ENCODE measurements at regions not wholly inside any gene's neighbourhood (a gene's known extent, or its start where the extent isn't known, plus 50 kb on each side); places are given as distances from the start of the nearest gene placed in this dataset.

DNA sequence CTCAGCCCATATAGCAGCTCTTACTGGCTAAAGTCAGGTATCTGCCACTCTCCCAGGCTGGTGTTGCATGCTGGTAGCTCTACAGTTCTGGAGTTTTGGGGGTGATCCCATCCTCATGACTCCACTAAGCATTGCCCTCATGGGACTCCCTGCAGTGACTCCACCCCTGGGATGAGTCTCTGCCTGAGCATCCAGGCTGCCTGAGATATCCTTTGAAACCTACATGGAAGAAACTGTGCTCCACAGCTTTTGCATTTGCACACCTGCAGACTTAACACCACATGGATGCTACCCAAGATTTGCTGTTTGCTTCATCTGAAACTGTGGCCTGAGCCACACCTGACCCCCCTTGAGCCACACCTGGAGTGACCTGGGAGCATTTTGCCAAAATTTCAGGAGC lies 226.4 kb downstream of the C1orf94 start:
- no peaks in the 10 kb centered on the region for H3K4me1 Mint-ChIP-seq
- H3K27ac Mint-ChIP-seq, result no peak overlapping the region
- no peaks in the 10 kb centered on the region for H3K9me3 Mint-ChIP-seq (ENCODE audit: low read depth)
- ATAC-seq (no peak), DNase-seq (no peak)
- intact Hi-C loops (cut with DNase I, micrococcal nuclease), result no loop called here
- no peak overlapping the region for H3K4me3 Mint-ChIP-seq
- peaks cover 7% of the 10 kb centered on the region for H3K27me3 Mint-ChIP-seq
- CTCF ChIA-PET, result interaction anchor here (0.5 kb wide), 1 partner anchor 540 kb away, joined by 3 read pairs; no protein-coding TSS in a partner anchor
- H3K36me3 Mint-ChIP-seq (ENCODE audit: low read depth), result no peaks in the 10 kb centered on the region
- POLR2A ChIA-PET, result no interaction called here

GRCh38 chr1:34404804-34405203 lies 228.1 kb downstream of the C1orf94 start:
- ChIA-PET POLR2A (no interaction called here), CTCF (no interaction called here)
- ATAC-seq, result no peak
- no peaks in the 10 kb centered on the region for H3K4me1 Mint-ChIP-seq
- H3K36me3 Mint-ChIP-seq (ENCODE audit: low read depth), result no peaks in the 10 kb centered on the region
- H3K4me3 Mint-ChIP-seq, result no peak overlapping the region
- DNase-seq, result no peak
- H3K9me3 Mint-ChIP-seq (ENCODE audit: low read depth), result no peaks in the 10 kb centered on the region
- no peak overlapping the region for H3K27ac Mint-ChIP-seq
- peaks cover 2% of the 10 kb centered on the region for H3K27me3 Mint-ChIP-seq
- intact Hi-C loops (cut with DNase I, micrococcal nuclease), result no loop called here

DNA sequence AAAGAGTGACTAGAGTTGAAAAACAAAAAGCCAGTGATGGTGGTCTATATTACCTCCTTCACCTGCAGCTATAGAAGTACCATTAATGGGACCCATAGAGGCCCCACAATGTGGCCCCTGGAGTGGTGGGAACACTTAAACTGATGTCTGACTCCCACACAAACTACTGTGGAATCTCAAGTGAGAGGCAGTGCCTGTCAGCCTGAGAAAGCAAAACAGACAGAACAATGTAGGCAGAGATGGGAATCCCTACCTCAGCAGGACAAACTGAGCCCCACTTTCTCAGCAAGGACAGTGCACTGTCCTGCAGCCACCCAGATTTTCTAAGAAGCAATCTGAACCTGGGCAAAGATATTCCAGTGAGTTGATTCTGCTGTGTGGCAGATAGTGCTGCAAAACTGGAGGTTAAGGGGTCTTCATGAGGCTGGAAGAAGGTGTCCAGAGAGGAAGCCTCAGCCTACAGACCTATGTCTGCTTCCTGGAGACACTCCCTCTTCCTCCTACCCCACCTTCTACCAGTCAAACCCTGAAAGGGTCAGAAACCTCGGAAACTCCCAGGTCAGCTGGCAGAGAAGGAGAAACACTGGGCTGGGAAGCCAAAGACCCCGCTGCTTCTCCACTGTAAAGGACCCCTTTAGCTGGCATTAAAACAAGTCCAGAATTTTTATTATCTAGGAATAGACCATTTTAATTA lies 228.7 kb downstream of the C1orf94 start:
- intact Hi-C loops (cut with DNase I, micrococcal nuclease), result no loop called here
- Mint-ChIP-seq H3K4me1 (no peaks in the 10 kb centered on the region), H3K27me3 (peaks cover 2% of the 10 kb centered on the region), H3K9me3 (ENCODE audit: low read depth) (no peaks in the 10 kb centered on the region), H3K36me3 (ENCODE audit: low read depth) (no peaks in the 10 kb centered on the region), H3K27ac (no peak overlapping the region), H3K4me3 (no peak overlapping the region)
- ATAC-seq (no peak), DNase-seq (no peak)
- ChIA-PET POLR2A (no interaction called here), CTCF (no interaction called here)

GRCh38 chr1:34406377-34406776 lies 229.7 kb downstream of the C1orf94 start:
- CTCF ChIA-PET, result no interaction called here
- Mint-ChIP-seq H3K36me3 (ENCODE audit: low read depth) (no peaks in the 10 kb centered on the region), H3K9me3 (ENCODE audit: low read depth) (no peaks in the 10 kb centered on the region), H3K4me1 (no peaks in the 10 kb centered on the region), H3K27ac (no peak overlapping the region), H3K27me3 (no peaks in the 10 kb centered on the region), H3K4me3 (no peak overlapping the region)
- DNase-seq, result no peak
- POLR2A ChIA-PET, result no interaction called here
- ATAC-seq, result no peak
- intact Hi-C loops (cut with DNase I, micrococcal nuclease), result no loop called here

DNA sequence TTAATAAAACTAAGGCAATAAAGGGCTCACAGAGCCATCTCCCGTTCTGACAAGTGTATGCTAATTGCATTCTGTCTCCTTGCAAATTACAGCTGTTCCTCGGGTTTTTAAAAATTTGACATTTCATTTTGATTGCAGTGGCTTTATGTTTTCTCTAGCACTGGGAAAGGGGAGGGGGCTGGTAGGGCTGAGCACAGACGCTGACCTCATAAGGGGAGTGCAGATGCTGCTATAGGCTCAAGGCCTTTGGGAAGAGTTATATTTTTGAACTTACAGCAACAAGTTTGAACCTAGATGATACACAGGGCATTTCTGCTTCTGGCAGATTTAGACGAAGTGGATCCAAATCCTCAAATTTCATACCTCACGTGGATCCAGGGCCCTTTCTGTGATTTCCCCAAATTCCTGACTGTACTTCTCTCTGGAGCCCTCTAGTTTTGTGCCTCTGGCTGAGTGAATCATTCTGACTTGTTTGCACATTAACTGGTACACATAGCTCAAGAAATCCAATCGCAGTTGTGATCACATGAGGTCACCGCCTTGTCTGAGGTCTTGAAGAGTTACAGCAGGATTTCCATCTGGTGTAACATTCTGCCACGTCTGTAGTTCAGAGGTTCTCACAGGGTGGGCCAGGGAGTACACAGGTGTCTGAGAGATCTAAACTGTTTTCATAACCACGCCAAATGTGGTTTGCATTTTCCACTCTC lies 230.3 kb downstream of the C1orf94 start:
- ChIA-PET CTCF (no interaction called here), POLR2A (no interaction called here)
- no peaks in the 10 kb centered on the region for H3K36me3 Mint-ChIP-seq (ENCODE audit: low read depth)
- no peak overlapping the region for H3K4me3 Mint-ChIP-seq
- DNase-seq (no peak), ATAC-seq (no peak)
- H3K4me1 Mint-ChIP-seq, result no peaks in the 10 kb centered on the region
- H3K27me3 Mint-ChIP-seq, result no peaks in the 10 kb centered on the region
- H3K27ac Mint-ChIP-seq, result no peak overlapping the region
- no peaks in the 10 kb centered on the region for H3K9me3 Mint-ChIP-seq (ENCODE audit: low read depth)
- intact Hi-C loops (cut with DNase I, micrococcal nuclease), result no loop called here

GRCh38 chr1:34408011-34408410 lies 231.3 kb downstream of the C1orf94 start:
- H3K27me3 Mint-ChIP-seq, result no peaks in the 10 kb centered on the region
- no peaks in the 10 kb centered on the region for H3K4me1 Mint-ChIP-seq
- intact Hi-C loops (cut with DNase I, micrococcal nuclease), result no loop called here
- ATAC-seq, result no peak
- H3K36me3 Mint-ChIP-seq (ENCODE audit: low read depth), result no peaks in the 10 kb centered on the region
- POLR2A ChIA-PET, result no interaction called here
- no peak for DNase-seq
- H3K27ac Mint-ChIP-seq, result no peak overlapping the region
- no peak overlapping the region for H3K4me3 Mint-ChIP-seq
- H3K9me3 Mint-ChIP-seq (ENCODE audit: low read depth), result no peaks in the 10 kb centered on the region
- CTCF ChIA-PET, result no interaction called here

- no peaks in the 10 kb centered on the region for H3K36me3 Mint-ChIP-seq (ENCODE audit: low read depth)
- H3K4me3 Mint-ChIP-seq, result no peak overlapping the region
- ChIA-PET POLR2A (no interaction called here), CTCF (interaction anchor here (0.6 kb wide), 2 partner anchors 24 to 730 kb away, joined by 3 read pairs; no protein-coding TSS in a partner anchor)
- peaks cover 3% of the 10 kb centered on the region for H3K27me3 Mint-ChIP-seq
- H3K9me3 Mint-ChIP-seq (ENCODE audit: low read depth), result no peaks in the 10 kb centered on the region
- no peaks in the 10 kb centered on the region for H3K4me1 Mint-ChIP-seq
- ATAC-seq, result no peak
- no peak for DNase-seq
- H3K27ac Mint-ChIP-seq, result no peak overlapping the region
- intact Hi-C loops (cut with DNase I, micrococcal nuclease), result no loop called here
Measured at GRCh38 chr1:34409689-34410229, 233.1 kb downstream of the C1orf94 start.

DNA sequence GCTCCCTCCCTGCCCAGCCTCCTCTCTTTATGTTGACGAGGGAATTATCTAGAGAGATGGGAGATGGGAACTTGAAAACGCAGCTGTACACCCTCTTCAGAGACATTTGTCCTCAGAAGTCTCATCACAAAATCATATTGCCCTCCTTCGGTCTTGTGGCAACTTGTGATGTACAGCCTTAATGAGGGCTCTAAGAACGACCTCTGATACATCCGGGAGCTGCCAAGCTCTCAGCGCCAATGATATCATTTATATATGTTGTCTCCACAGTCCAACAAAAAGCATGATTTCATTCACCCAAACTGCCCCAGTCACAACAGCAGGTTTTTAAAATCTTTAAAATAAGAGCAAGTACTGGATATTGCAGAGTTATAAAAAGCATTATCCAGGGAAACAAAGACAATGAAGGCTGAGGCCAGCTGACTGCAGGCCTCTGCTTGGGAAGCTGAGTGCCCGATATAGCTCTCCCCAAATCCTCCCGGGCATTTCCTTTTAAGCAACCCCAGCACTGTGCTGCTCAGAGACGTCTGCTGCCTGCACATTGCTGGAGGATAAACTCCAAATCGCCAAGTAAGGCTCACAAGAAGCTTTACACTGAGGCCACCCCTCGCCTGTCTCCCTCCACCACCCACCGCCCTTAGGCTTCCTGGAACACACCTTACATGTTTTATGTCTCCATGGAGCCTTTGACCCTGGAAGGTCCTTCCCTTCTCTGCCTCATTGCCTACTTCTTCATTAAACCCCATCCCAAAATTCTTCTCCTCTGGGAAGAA lies 236.1 kb downstream of the C1orf94 start:
- ChIA-PET CTCF (interaction anchor here (0.6 kb wide), 1 partner anchor 12 kb away, joined by 3 read pairs; no protein-coding TSS in a partner anchor), POLR2A (no interaction called here)
- Mint-ChIP-seq H3K27ac (no peak overlapping the region), H3K27me3 (peaks cover 3% of the 10 kb centered on the region), H3K9me3 (ENCODE audit: low read depth) (no peaks in the 10 kb centered on the region), H3K36me3 (ENCODE audit: low read depth) (no peaks in the 10 kb centered on the region), H3K4me3 (no peak overlapping the region), H3K4me1 (no peaks in the 10 kb centered on the region)
- intact Hi-C loops (cut with DNase I, micrococcal nuclease), result no loop called here
- DNase-seq (no peak), ATAC-seq (no peak)

DNA sequence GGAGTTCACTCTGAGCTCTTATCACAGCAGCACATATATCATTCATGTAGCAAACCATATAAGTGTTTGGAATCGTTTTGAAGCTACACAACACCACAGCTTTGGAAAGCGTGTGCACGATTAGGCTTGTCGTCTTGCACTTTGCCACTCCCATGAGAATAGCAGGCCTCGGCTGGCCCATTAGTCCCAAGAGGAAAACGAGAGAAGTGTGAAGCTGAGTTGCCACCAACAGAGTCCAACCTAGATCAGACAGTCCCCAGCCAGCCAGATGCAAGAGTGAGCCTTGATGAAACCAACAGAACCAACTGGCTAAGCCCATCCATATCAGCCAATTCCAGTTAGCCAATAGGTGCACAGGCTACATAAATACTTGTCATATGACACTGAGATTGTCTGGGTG lies 238.4 kb downstream of the C1orf94 start:
- Mint-ChIP-seq H3K36me3 (ENCODE audit: low read depth) (no peaks in the 10 kb centered on the region), H3K4me3 (no peak overlapping the region), H3K27ac (no peak overlapping the region), H3K4me1 (no peaks in the 10 kb centered on the region), H3K9me3 (ENCODE audit: low read depth) (no peaks in the 10 kb centered on the region), H3K27me3 (peaks cover 3% of the 10 kb centered on the region)
- no peak for DNase-seq
- ChIA-PET POLR2A (no interaction called here), CTCF (interaction anchor here (0.7 kb wide), 1 partner anchor 178 kb away, joined by 4 read pairs; no protein-coding TSS in a partner anchor)
- intact Hi-C loops (cut with DNase I, micrococcal nuclease), result no loop called here
- ATAC-seq, result no peak

- Mint-ChIP-seq H3K9me3 (ENCODE audit: low read depth) (no peaks in the 10 kb centered on the region), H3K4me3 (no peak overlapping the region), H3K36me3 (ENCODE audit: low read depth) (no peaks in the 10 kb centered on the region), H3K4me1 (no peaks in the 10 kb centered on the region), H3K27ac (no peak overlapping the region), H3K27me3 (peaks cover 3% of the 10 kb centered on the region)
- ChIA-PET CTCF (no interaction called here), POLR2A (no interaction called here)
- intact Hi-C loops (cut with DNase I, micrococcal nuclease), result no loop called here
- no peak for DNase-seq
- ATAC-seq, result no peak
Measured at GRCh38 chr1:34418166-34418565, 241.5 kb downstream of the C1orf94 start.

DNA sequence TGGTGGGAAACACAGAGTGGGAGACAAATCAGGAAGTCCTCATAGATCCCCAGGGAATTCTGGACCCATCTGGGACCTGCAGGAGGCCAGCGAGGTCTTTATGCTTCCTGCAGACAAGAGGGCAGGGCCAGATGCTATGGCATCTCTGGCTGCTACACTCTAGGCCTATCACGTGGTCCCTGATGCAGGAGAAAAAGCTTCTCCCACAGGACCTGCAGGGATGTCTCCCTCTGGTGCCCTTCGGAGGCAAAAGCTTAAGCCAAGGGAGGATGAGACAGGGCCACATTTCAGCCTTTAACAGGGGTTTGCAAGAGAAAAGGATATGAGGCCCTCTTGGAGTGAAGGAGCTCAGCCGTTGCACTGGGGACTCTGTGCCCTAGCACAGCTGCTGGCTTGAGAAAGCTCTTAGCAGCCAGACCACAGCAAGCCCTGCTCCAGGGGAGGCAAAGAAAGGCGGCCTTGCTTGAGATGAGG lies 243.0 kb downstream of the C1orf94 start:
- ATAC-seq (no peak), DNase-seq (no peak)
- ChIA-PET CTCF (no interaction called here), POLR2A (no interaction called here)
- intact Hi-C loops (cut with DNase I, micrococcal nuclease), result no loop called here
- Mint-ChIP-seq H3K27ac (no peak overlapping the region), H3K4me1 (no peaks in the 10 kb centered on the region), H3K9me3 (ENCODE audit: low read depth) (no peaks in the 10 kb centered on the region), H3K36me3 (ENCODE audit: low read depth) (no peaks in the 10 kb centered on the region), H3K27me3 (peaks cover under 1% of the 10 kb centered on the region), H3K4me3 (no peak overlapping the region)

All from activated CD4-positive, alpha-beta T cell treated with anti-CD3 and anti-CD28 coated beads for 36 hours (primary cell).